Activated CD4-positive, alpha-beta T cell treated with anti-CD3 and anti-CD28 coated beads, Interleukin-2, amount 10 ng/mL, durations not matched to agents 24 days and 14 days (primary cell): ENCODE measurements at regions not wholly inside any gene's neighbourhood (a gene's known extent, or its start where the extent isn't known, plus 50 kb on each side); places are given as distances from the start of the nearest gene placed in this dataset.
"Not testable (repeated sequence)": the region's sequence is repeated elsewhere in the genome, so short reads cannot be mapped to it uniquely, and the experiment has no call there.

Experiments used
- DNase-seq: peaks from one replicate; pipeline ENCODE4 v3.0.0; 2022
- H3K27ac Mint-ChIP-seq: one replicate; pipeline ENCODE4 v1.8.0; 2022; ENCODE audit warnings: mild to moderate bottlenecking, mixed read lengths
- H3K27me3 Mint-ChIP-seq: one replicate; pipeline ENCODE4 v1.8.0; 2022; ENCODE audit warnings: mixed read lengths
- H3K36me3 Mint-ChIP-seq: one replicate; pipeline ENCODE4 v1.8.0; 2022; ENCODE audit warnings: low read depth, mild to moderate bottlenecking, mixed read lengths
- H3K4me1 Mint-ChIP-seq: one replicate; pipeline ENCODE4 v1.8.0; 2021; ENCODE audit warnings: mixed read lengths
- H3K4me3 Mint-ChIP-seq: one replicate; pipeline ENCODE4 v1.8.0; 2022; ENCODE audit warnings: mild to moderate bottlenecking, moderate library complexity, mixed read lengths
- H3K9me3 Mint-ChIP-seq: one replicate; pipeline ENCODE4 v1.8.0; 2021; ENCODE audit warnings: mixed read lengths
- intact Hi-C: fragments of 100-400 bp; cut with micrococcal nuclease; formaldehyde crosslinking; loops from one replicate; pipeline ENCODE4 v1.15.1; 2023

DNA sequence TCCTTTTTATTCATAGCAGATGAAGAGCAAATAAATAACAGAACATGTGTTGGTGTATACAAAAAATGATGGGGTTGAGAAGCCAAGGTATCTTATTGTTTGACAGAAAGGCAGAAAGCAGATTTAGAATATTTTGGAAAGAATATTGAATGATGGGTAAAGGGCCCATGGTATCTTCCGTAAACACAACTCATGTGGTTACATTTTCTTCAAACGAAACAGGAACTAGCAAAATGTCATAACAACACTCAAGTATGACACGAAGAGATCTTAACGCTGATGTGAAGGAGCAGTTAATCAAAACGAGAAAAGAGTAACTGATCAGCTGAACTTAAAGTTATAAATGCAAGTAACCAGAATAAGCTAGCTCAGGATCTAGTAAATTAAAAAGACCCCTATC, 195.7 kb upstream of the GK2 start:
- H3K4me3 Mint-ChIP-seq = peak overlapping the region; percentile 30
- no peaks in the 10 kb centered on the region for H3K36me3 Mint-ChIP-seq
- peaks cover 5% of the 10 kb centered on the region for H3K9me3 Mint-ChIP-seq
- H3K27ac Mint-ChIP-seq = no peak overlapping the region
- H3K4me1 Mint-ChIP-seq = peaks cover 5% of the 10 kb centered on the region
- peaks cover 3% of the 10 kb centered on the region for H3K27me3 Mint-ChIP-seq
- DNase-seq = no peak
- intact Hi-C loops = no loop called here

DNA sequence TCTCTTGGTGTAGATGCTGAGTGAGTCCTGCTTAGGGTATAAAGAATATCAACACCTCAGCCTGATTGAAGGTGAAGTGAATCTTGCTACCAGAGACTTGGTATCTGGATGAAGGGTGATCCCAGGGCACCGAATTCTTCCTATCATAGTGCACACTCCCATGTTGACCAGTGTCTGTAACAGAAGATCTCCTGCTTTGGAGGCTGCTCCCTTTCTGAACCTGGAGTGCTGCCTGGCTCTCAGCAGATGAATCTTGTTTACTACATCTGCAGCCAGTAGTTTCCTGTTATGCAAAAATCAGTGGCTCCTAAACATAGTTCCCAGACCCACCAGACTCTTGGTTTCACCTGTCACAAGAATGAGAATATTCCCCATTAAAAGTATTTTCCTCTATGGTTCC, 191.7 kb upstream of the GK2 start:
- Mint-ChIP-seq H3K4me1 (peaks cover 5% of the 10 kb centered on the region), H3K36me3 (no peaks in the 10 kb centered on the region), H3K27ac (no peak overlapping the region), H3K27me3 (peaks cover 3% of the 10 kb centered on the region), H3K4me3 (no peak overlapping the region), H3K9me3 (peaks cover 5% of the 10 kb centered on the region)
- DNase-seq = no peak
- intact Hi-C loops = no loop called here

DNA sequence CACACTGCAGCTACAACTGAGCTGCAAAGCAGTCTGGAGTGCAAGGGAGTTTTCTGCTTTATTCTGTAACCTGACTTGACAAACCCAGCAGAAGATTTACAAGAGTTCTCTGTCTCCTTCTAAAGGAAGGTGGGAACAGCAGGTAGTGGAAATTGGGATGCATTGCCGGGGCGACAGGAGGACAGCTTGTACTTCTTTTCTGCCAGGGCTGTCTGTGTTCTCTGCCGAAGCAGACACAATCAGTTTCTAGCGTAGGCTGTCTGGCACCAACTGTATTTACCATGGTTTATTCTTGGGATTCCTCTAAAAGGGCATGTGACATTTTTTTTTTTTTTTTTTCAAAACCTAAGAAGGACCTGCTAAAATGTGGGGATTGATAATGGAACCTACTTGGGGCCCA, 190.8 kb upstream of the GK2 start:
- H3K9me3 Mint-ChIP-seq = peaks cover 5% of the 10 kb centered on the region
- no peak for DNase-seq
- H3K27me3 Mint-ChIP-seq = peaks cover 3% of the 10 kb centered on the region
- H3K27ac Mint-ChIP-seq = no peak overlapping the region
- H3K4me1 Mint-ChIP-seq = peaks cover 4% of the 10 kb centered on the region
- H3K36me3 Mint-ChIP-seq = no peaks in the 10 kb centered on the region
- intact Hi-C loops = no loop called here
- H3K4me3 Mint-ChIP-seq = no peak overlapping the region

GRCh38 chr4:79598214-79598613, 190.2 kb upstream of the GK2 start:
- Mint-ChIP-seq H3K4me3 (no peak overlapping the region), H3K9me3 (peaks cover 5% of the 10 kb centered on the region), H3K36me3 (no peaks in the 10 kb centered on the region), H3K27me3 (peaks cover 3% of the 10 kb centered on the region), H3K4me1 (no peaks in the 10 kb centered on the region), H3K27ac (no peak overlapping the region)
- intact Hi-C loops = no loop called here
- no peak for DNase-seq

GRCh38 chr4:79597266-79597665, 189.2 kb upstream of the GK2 start:
- Mint-ChIP-seq H3K27ac (no peak overlapping the region), H3K4me1 (no peaks in the 10 kb centered on the region), H3K9me3 (peaks cover 3% of the 10 kb centered on the region), H3K36me3 (no peaks in the 10 kb centered on the region), H3K4me3 (no peak overlapping the region), H3K27me3 (peaks cover 2% of the 10 kb centered on the region)
- intact Hi-C loops = no loop called here
- no peak for DNase-seq

GRCh38 chr4:79592218-79592617, 184.2 kb upstream of the GK2 start:
- H3K27ac Mint-ChIP-seq, H3K27me3 Mint-ChIP-seq, H3K4me3 Mint-ChIP-seq, intact Hi-C loops, DNase-seq, H3K36me3 Mint-ChIP-seq, H3K9me3 Mint-ChIP-seq, H3K4me1 Mint-ChIP-seq: not testable (repeated sequence)

- no peak overlapping the region for H3K4me3 Mint-ChIP-seq
- DNase-seq = no peak
- H3K36me3 Mint-ChIP-seq = no peaks in the 10 kb centered on the region
- H3K27me3 Mint-ChIP-seq = peaks cover 2% of the 10 kb centered on the region
- H3K9me3 Mint-ChIP-seq = no peaks in the 10 kb centered on the region
- intact Hi-C loops = no loop called here
- no peaks in the 10 kb centered on the region for H3K4me1 Mint-ChIP-seq
- H3K27ac Mint-ChIP-seq = no peak overlapping the region
Measured at GRCh38 chr4:79588679-79589078, 180.7 kb upstream of the GK2 start.

GRCh38 chr4:79587207-79587606, 179.2 kb upstream of the GK2 start:
- H3K27me3 Mint-ChIP-seq, intact Hi-C loops, DNase-seq, H3K4me3 Mint-ChIP-seq, H3K9me3 Mint-ChIP-seq, H3K27ac Mint-ChIP-seq, H3K4me1 Mint-ChIP-seq, H3K36me3 Mint-ChIP-seq: not testable (repeated sequence)

DNA sequence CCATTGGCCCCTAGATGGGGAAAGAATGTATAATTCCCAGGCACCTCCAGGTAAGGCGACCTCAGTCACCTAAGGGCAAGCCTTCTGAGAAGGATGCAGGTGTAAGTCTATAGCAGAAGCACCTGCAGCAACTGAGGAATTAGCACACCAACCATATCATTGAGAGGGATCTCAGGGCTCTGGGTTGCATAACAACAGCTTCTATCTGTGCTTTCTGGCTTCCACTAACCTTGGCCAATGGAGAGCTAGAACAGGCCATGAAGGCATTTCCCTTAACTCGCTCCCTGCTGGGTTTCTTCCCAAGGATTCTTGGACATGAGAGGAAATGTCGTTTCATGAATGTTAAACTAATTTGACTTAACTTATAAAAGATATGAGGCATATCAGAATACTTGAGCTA, 177.8 kb upstream of the GK2 start:
- Mint-ChIP-seq H3K27me3 (peaks cover 6% of the 10 kb centered on the region), H3K9me3 (no peaks in the 10 kb centered on the region), H3K4me1 (no peaks in the 10 kb centered on the region), H3K36me3 (no peaks in the 10 kb centered on the region), H3K4me3 (no peak overlapping the region), H3K27ac (no peak overlapping the region)
- intact Hi-C loops = no loop called here
- no peak for DNase-seq

GRCh38 chr4:79585330-79585729, 177.3 kb upstream of the GK2 start:
- Mint-ChIP-seq H3K4me1 (no peaks in the 10 kb centered on the region), H3K27me3 (peaks cover 6% of the 10 kb centered on the region), H3K4me3 (no peak overlapping the region), H3K9me3 (no peaks in the 10 kb centered on the region), H3K36me3 (no peaks in the 10 kb centered on the region), H3K27ac (no peak overlapping the region)
- no peak for DNase-seq
- intact Hi-C loops = no loop called here

DNA sequence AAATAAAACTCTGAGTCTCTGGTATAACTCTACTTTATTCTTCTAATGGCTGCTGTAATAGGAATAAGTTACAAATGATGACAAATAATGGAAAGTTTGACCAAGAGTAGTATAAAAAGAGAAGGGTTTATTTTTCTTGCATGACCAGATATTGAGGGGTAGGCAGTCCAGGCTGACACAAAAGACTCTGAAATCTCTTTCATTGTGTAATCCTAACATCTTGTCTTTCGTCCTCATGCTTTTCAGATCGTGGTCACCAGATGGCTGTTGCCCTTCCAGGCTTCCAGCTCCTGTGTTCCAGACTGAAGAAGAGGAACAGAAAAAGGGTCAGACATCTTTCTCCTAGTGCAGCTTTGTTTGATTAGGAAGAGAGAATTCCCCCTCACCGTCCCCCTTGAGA, 176.9 kb upstream of the GK2 start:
- Mint-ChIP-seq H3K27me3 (peaks cover 6% of the 10 kb centered on the region), H3K9me3 (no peaks in the 10 kb centered on the region), H3K4me1 (no peaks in the 10 kb centered on the region), H3K36me3 (no peaks in the 10 kb centered on the region), H3K27ac (no peak overlapping the region), H3K4me3 (no peak overlapping the region)
- no peak for DNase-seq
- intact Hi-C loops = no loop called here

DNA sequence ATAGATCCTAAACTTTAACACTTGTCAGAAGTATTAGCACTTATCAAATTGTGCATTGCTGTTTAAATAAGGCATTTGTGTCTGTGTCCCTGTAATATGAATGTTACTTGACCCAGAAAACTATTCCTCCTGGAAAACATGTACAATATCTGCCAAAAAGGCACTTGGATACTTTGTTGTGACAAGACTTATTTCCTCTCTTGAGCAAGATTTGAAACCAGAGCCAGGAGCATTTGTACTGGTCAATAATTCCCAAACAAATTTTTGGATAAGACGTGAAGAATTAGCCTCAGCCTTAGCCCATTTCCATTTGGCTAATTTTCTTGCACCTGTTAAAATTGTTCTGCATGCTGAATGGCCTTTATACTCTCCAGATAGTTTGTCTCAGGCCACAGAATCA, 176.3 kb upstream of the GK2 start:
- intact Hi-C loops = no loop called here
- DNase-seq = no peak
- Mint-ChIP-seq H3K4me1 (no peaks in the 10 kb centered on the region), H3K36me3 (no peaks in the 10 kb centered on the region), H3K9me3 (no peaks in the 10 kb centered on the region), H3K27me3 (peaks cover 6% of the 10 kb centered on the region), H3K27ac (no peak overlapping the region), H3K4me3 (no peak overlapping the region)

DNA sequence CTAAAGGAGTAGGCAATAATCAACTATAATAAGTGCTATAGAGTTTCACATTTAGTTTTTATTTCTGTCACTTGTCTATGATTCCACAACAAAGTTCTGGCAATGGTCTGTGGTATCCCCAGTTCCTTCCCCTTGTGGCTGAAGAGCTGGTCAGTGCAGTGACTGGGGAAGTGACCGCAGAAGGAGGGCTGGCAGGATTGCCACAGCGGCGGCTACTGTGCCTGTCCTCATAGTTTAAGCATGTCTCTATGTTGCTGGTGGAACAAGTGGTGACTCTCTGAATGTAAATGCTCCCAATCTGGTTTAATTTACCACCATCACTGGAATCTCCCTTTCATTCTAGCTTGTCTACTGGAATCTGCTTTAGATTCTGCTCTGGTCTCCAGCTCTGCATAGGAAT, 170.6 kb upstream of the GK2 start:
- no peak overlapping the region for H3K27ac Mint-ChIP-seq
- no peaks in the 10 kb centered on the region for H3K4me1 Mint-ChIP-seq
- no peak for DNase-seq
- no peak overlapping the region for H3K4me3 Mint-ChIP-seq
- peaks cover 12% of the 10 kb centered on the region for H3K27me3 Mint-ChIP-seq
- no peaks in the 10 kb centered on the region for H3K36me3 Mint-ChIP-seq
- H3K9me3 Mint-ChIP-seq = no peaks in the 10 kb centered on the region
- intact Hi-C loops = loop anchor here (10.0 kb wide), 1 partner anchor 624 kb away; no protein-coding TSS in a partner anchor

- Mint-ChIP-seq H3K27ac (no peak overlapping the region), H3K4me1 (no peaks in the 10 kb centered on the region), H3K4me3 (no peak overlapping the region)
Measured at GRCh38 chr4:79576429-79576753, 168.4 kb upstream of the GK2 start.

GRCh38 chr4:79575709-79576428, 167.8 kb upstream of the GK2 start:
- intact Hi-C loops = loop anchor here (10.0 kb wide), 1 partner anchor 621 kb away; no protein-coding TSS in a partner anchor
- Mint-ChIP-seq H3K4me1 (no peaks in the 10 kb centered on the region), H3K36me3 (no peaks in the 10 kb centered on the region), H3K9me3 (no peaks in the 10 kb centered on the region), H3K27me3 (peaks cover 8% of the 10 kb centered on the region), H3K27ac (no peak overlapping the region), H3K4me3 (no peak overlapping the region)
- DNase-seq = no peak

More at GRCh38 chr4:79576429-79576753, 168.4 kb upstream of the GK2 start:
- no peaks in the 10 kb centered on the region for H3K9me3 Mint-ChIP-seq
- no peaks in the 10 kb centered on the region for H3K36me3 Mint-ChIP-seq
- intact Hi-C loops = loop anchor here (10.0 kb wide), 1 partner anchor 622 kb away; no protein-coding TSS in a partner anchor
- DNase-seq = no peak
- peaks cover 8% of the 10 kb centered on the region for H3K27me3 Mint-ChIP-seq
